Ecto neural progenitor cell (in vitro differentiated cells): ENCODE measurements at regions not wholly inside any gene's neighbourhood (a gene's known extent, or its start where the extent isn't known, plus 50 kb on each side); places are given as distances from the start of the nearest gene placed in this dataset.
"Not testable (repeated sequence)": the region's sequence is repeated elsewhere in the genome, so short reads cannot be mapped to it uniquely, and the experiment has no call there.

Source experiments
- DNase-seq: peaks from one replicate; pipeline ENCODE4 v3.0.0-alpha.2; 2018; ENCODE audit warnings: low spot score

DNA sequence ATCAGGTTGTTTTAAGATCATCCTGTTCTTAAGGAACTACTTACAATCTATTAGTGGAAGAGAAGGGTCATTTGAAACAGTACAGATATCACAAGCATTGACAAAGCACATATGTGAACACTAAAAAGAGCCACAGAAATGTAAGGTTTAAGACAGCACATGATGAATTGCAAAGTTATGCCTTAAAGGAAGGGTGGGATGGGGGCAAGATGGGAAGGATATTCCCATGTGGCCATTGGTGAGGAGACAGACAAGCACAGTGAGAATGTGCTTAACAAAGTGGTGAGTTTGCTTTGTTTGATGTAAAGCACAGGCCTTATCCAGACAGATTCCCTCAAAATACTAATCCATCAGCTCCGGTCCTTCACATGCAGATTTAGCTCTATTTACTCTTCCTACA, 151.6 kb upstream of the IVNS1ABP start:
- no peak for DNase-seq

DNA sequence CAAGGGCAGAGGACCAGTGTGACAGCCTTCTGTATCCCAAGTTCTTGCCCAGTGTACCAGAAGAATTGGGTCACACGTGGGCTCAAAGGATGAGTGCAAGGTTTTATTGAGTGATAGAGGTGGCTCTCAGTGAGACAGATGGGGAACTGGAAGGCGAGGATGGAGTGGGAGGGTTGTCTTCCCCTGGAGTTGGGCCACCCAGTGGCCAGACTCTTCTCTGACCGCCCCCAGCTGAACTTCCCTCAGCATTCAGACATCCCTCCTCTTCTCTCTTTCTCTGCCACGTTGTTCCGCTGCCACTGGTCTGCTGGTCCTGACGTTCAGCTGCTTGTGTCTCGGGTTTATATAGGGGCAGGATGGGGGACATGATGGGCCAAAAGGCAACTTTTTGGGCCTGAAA, 150.1 kb upstream of the IVNS1ABP start:
- DNase-seq: no peak

DNA sequence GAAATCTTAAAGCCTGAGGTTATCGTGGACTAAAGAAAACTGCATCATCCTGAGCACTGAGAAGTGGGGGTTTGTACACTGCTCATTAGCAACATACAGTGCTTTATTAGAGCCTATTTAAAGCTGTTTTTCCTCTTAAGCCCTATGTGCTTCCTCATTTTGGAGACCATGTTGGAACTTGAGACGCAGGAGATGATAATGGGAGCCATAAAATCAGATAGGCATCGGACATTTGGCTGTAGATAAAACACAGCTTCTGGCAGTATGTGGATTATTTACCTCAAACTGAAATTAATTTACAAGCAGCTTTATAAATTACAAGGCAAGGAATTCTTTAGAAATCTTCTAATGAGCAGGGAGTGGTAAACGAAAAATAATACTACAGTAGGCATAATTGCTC, 147.7 kb upstream of the IVNS1ABP start:
- DNase-seq: no peak

DNA sequence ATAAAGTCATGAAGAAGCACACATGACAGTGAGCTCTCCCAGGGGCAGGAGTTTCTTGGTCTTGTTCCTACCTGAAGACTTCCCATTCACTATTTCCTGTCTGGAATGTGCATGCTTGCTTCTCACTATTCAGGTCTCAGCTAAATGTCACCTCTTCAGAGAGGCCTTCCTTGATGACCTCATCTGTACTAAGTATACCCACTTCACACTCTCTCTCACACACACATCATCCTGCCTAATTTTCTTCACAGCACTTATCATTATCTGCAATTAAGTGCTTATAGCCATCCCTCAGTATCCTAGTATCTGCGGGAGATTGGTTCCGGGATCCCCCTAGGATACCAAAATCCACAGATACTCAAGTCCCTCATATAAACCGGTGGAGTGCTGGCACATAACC, 146.4 kb upstream of the IVNS1ABP start:
- no peak for DNase-seq

DNA sequence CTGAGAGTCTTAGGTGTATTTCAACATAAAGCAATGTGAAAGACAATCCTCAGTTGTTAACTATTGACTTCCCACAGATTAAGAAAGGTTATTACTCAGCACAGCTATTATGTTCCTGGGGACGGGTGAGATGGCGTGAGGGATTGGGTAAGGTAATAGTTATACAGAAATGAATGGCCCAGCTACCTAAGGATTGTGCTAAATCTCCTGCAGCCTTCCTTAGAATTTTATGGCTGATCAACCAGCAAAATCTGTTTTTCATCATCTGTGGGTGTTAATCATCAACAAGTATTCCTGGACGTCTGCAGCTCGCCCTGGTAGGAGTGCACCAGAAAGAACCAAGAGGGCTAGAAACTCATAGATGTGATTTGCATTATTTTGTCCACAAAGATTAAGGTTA, 146.0 kb upstream of the IVNS1ABP start:
- DNase-seq: no peak

DNA sequence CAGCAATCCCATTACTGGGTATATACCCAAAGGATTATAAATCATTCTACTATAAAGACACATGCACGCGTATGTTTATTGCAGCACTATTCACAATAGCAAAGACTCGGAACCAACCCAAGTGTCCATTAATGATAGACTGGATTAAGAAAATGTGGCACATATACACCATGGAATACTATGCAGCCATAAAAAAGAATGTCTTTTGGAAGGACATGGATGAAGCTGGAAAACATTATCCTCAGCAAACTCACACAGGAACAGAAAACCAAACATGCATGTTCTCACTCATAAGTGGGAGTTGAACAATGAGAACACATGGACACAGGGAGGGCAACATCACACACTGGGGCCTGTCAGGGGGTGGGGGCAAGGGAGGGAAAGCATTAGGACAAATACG, 143.7 kb upstream of the IVNS1ABP start:
- not testable (repeated sequence) for DNase-seq

DNA sequence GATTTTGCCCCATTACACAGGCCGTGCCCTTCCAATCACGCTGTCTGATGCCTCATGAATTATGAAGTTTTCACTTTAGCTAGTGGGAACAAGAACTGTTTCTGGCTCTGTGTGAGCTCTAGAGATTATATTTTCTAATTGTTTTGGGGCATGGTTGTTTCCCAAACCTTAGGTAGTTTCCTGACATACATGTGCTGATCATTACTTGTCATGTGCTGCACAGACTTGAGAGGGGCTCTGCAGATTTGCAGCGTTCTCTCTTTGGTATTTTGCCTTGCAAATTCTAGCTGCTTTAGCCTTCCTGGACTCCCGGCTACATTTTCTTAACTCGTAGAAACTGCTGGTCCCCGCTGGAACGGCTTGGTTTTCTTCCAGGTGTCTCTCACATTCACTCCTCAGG, 142.1 kb upstream of the IVNS1ABP start:
- no peak for DNase-seq

DNA sequence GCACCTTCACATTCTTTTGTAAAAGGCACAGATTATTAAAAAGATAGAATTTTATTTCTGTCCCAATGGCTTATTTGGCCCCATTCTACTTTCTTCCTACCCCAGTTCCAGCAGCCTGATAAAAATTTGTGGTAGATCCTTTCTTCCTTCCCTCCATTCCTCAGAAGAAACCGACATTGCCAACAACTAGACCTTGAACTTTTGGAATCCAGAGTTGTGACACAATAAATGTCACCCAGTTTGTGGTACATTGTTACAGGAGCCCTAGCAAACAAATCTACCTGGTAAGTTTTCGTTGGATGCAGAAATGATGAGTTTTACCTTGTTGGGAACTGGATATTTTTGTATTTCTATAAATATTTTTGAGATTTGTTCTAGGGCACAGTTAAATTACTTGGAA, 141.6 kb upstream of the IVNS1ABP start:
- DNase-seq: no peak

DNA sequence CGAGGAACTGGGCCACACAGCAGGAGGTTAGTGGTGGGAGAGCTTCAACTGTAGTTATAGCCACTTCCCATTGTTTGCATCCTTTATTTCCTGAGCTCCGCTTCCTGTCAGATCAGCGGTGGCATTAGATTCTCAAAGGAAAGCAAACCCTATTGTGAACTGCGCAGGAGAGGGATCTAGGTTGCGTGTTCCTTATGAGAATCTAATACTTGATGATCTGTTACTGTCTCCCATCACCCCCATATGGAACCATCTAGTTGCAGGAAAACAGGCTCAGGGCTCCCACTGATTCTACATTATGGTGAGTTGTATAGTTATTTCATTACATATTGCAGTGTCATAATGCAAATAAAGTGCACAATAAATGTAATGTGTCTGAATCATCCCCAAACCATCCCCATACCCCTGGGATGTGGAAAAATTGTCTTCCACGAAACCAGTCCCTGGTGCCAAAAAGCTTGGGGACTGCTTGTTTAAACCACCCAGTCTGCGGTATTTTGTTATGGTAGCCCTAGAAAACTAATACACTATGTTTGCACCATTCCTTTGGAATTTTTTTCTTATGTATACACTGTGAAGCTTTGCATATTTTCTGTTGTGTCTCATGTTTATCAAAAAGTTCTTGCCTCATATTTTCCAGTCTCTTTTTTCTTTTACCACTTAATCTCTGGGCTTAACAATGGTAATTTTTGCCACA, 136.6 kb upstream of the IVNS1ABP start:
- no peak for DNase-seq

DNA sequence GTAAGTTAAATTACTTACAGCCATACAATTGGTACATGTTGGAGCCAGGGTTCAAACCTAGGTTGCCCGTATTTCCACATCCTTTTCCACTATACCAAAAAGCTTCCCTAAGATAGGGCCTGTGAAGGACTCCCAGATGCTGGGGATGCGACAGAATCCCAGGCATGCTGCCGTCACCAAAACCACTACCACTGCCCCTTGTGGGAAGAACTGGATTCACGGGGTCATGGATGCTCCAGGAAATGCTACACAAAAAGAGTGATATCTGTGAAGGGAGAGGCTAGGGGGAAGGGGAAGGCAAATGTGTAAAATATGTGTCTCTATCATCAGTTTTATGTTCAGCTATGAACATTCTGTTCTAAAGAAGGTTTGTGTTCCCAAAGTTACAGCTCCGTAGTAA, 133.9 kb upstream of the IVNS1ABP start:
- DNase-seq: no peak

DNA sequence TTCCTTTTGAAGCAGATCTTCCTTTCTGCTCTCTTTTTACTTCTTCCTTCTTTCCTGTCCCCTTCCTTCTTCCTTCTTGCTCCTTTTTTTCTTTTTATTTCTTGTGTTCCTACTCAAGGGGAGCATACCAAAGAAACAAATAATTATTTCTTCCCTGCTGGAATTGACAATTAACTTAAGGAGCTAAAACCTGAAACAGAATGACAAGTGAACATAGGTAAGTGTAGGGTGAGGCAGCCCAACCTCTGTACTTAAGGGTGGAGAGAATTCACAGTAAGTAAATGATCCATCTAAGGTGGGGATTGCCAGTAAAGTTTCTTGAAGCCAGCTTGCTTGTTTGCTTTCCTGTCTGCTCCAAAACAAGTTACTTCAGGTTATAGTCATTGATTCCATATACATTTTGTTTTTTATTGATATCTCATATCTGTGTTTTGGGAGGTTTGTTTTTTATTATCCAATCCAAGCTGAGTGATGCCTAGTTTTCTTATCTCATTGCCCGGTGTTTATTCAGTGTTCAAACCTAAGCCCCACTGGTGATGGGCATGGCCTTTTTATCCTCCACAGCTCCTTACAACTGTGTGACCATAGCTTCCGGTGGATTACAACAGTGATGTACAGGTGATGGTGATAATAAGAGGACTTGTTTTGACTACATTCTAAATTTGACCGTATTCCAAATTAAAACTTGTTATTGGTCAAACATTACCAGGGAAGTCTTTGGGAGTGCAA, 133.2 kb upstream of the IVNS1ABP start:
- no peak for DNase-seq

DNA sequence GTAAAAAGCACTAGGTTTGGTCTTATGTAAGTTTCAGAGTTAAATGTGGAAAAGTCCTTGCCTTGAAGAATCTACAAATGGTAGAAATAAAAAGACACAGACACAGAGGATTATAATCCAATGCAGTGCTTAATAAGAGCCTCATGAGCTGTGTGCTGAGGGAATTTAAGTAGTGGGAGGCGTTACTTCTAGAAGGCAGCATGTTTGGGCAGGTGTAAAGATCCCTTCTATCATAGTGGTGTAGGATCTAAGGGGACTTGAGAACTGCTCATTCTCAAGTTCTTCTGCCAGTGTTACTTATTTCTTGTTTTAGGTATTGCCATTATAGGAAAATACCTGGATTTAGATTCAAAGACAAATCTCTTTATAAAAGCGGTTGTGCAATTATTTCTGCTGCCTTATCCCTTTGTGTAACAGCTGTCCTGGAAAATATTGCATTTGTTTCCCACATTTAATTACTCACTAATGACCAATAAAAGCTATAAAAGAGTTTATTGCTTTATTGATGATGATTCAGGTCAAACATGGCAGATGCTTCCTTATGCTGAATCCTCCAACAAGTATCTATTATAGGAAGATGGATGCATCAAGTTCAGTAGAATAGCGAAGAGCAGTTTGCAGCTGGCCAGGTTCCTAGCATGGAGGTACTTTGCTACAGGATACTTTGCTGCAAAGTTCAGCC, 132.5 kb upstream of the IVNS1ABP start:
- DNase-seq: no peak

DNA sequence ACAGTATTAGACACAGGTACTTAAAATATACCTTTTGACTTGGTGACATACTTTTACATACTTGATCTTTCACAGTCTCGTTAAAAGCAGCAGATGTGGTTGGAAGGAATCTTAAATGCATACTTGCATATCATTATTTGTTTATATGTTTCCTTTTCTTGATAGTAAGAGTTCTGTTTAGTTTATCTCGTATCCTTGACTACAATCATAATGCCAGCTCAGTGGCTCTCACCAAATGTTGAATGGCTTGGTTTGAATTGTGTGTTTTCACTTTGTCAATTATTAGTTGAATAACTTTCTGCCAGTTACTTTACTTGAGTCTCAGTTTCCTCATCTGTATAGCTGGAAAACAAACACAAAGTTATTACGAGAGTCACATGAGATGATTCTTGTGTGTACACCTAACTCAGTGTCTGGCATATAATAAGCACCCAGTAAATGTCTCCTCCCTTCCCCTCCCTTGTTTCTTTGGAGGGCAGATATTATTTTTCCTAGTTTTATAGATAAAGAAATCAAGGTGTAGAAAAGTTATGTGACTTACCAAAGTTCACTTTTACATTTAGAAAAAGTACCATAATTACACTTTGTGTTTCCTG, 131.6 kb upstream of the IVNS1ABP start:
- DNase-seq: no peak

DNA sequence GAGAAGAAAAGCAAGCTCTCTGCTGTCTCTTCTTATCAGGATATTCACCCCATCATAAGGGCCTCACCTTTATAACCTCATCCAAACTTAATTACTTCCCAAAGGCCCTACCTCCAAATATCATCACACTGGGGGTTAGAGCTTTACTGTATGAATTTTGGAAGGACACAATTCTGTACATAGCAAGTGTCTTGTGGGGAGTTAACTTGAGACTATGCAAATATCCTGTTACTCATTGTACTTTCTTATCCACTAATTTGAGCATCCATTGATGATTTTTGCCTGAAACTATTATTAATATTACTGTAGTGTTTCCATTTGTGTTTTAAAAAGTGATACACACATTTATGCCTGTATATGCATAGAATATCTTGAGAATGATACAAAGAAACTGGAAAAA, 129.1 kb upstream of the IVNS1ABP start:
- DNase-seq: no peak

DNA sequence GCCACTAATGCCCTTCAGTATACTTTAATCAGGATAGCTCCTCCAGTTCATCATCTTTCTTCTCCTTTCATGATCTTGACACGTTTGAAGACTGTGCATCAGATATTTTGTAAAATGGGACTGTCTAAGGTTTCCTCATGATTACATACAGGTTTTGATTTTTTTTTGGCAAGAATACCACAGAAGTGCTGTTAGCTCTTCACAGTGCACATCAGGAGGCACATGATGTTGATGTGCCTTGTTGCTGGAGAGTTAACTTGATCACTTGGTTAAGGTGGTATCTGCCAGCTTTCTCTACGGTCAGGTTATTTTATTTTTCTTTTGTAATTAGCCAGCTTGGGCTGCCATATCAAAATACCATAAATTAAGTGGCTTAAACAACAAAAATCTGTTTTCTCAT, 128.6 kb upstream of the IVNS1ABP start:
- DNase-seq: no peak

DNA sequence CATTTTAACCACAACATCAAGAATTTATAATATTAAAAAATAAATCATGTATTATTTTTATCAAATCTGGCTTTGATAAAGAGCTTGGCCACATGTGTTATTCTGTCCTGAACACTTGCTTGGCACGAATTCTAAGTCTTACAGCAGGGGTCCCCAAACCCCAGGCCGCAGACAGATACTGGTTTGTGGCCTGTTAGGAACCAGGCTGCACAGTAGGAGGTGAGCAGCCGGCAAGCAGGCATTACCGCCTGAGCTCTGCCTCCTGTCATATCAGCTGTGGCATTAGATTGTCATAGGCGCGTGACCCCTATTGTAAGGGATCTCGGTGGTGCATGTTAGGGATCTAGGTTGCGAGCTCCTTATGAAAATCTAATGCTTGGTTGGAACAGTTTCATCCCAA, 127.6 kb upstream of the IVNS1ABP start:
- DNase-seq: no peak

DNA sequence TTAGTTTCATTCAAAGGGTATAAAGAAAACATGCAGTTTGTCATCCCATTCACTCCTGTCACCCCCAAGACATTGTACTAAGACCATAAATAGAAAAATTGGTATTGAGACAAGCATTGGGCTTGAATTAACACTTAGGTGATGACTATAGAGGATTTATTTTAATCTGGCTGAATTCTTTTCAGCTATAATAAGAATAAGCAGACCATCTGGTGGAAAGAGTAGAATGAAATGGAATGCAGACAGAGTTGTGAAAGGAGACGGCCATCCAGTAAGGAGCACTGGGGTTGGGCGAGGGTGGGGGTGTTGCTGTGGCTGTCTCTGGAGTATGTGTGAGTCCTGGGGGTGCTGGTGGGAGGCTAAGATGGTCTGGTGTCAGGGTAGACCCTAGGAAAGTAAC, 125.0 kb upstream of the IVNS1ABP start:
- DNase-seq: no peak

DNA sequence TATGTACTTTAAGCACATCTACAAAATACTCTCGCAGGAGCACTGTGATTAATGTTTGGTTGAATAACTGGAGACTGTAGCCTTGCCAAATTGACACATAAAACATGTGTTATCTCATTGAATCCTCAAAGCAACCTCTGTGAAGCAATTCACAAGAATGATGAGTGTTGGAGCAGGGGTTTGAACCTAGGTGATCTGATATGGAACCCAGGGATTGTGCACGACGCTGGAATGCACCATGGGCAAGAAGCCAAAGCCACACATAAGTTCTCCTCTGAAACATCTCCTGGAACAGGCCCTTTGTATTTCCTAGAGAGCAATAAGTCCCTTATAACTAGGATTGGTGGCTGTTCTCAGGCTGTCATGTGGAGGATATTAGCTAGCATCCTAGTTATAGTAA, 124.6 kb upstream of the IVNS1ABP start:
- no peak for DNase-seq

DNA sequence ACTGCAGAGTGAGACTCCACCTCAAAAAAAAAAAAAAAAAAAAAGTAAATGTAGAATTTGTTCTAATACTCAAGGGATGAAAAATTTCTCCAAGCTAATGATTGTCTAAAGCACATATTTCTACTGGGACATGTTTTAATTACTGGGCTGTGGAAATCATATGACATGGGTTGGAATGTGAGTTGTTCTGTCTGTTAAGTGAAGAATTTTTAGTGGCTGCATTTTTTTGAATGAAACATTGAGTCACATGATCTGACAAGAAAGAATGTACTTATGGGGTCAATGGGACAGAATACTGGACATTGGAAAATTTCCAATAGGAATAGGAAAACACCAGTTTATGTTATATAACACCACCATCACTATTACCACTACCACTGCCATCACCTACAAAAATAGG, 123.8 kb upstream of the IVNS1ABP start:
- DNase-seq: no peak

DNA sequence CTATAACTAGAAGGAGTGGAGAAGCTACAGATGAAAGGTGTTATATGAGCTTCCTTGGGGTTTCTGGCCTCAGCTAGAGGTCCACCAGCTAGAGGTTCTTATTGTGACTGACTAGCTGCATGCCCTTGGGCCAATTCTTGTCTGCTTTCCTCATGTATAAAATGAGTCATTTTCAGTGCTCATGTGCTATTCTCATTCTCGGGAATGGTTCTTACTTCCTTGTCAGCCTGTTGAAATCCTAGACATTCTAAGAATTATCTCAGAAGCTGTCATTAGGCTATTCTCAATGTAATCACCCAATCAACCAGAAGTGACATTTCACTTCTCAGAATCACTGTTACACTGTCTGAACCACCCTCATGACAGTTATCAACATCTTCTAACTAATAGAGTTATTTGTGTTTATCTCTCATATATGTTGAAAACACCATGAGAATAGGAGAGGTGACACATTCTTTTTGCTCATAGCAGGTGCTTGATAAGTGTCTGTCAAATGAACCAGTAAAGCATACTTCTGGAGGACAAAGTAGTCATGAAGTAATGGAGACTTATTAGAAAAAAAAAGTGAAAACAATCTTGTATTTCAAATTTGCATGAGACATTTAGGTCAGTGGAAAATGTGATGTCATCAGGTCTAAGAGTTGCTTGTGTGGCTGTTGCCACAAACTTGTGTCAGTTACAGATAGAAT, 122.8 kb upstream of the IVNS1ABP start:
- no peak for DNase-seq

DNA sequence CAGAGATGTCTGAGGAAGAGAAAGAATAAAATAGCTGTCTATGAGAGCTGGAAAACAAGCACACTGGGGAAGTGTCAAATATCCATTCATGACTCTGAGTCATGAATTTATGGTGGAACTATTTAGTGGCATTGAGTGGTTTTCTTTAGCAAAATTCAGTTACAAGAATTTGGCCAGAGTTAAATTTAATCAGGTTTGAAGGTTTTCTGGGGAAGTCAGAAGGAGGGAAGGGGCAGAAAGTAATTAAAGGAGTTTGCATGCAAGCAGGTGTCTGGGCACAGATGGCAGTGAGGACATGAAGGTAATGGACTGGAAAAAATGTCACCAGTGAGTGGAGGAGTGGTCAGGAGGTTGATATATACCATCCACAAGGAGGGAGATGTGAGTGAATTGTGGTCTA, 121.9 kb upstream of the IVNS1ABP start:
- no peak for DNase-seq

DNA sequence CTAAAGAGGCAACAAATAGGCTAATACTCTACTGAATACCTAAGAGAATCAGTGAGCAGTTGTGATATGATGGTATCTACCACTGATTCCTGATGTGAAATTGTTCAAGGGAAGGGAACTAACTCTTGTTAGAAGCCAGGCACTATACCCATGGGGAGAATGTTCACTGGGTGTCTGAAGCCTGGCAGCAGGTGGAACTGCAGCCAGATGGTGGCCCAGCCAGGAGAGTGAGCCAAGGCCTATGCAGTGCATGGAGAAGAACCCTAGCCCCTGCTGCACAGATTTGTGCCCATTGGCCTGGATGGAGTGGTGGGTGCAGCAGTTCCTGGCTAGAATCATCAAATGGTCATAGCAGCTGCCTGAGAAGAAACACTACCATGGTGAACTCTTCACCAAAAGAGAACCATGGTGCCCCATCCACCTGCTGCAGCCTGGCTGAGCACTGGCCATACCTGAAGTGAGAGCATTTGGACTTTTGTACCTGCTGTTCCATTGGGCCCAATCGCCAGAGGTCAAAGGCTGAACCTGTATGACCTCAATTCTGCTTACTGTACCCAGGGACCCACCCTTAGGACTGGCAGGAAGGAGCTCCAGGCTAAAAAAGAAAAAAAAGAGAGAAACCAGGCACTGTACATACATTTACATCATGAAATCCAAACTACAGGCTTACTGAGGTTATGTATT, 118.8 kb upstream of the IVNS1ABP start:
- DNase-seq: no peak
